K562 (cell line): ENCODE measurements at regions not wholly inside any gene's neighbourhood (a gene's known extent, or its start where the extent isn't known, plus 50 kb on each side); places are given as distances from the start of the nearest gene placed in this dataset.

Experiments used
- ATAC-seq: fragments of 200-7000 bp; cut with Tn5 transposase; 3 replicates; pipeline ENCODE4 v1.9.1; 2020; ENCODE audit warnings: moderate library complexity
- BruUV-seq: library from RNA; stranded (reverse); fragments of 400-500 nt; replicated peaks from 2 replicates; lab custom pipeline; 2021; lab: Mats Ljungman, UMichigan
- CTCF ChIA-PET: fragments of 300-600 bp; formaldehyde crosslinking; extraction: SDS; loops from one replicate; lab custom pipeline; 2021; ENCODE audit warnings: low intra/inter-chr PET ratio; lab: Yijun Ruan, JAX
- POLR2A ChIA-PET: fragments of 300-600, 350-650 bp; sonication (Branson Sonifier 250); formaldehyde crosslinking; extraction: SDS; loops from one replicate; lab custom pipeline; 2021; ENCODE audit warnings: antibody characterized with exemption, inconsistent platforms; lab: Yijun Ruan, JAX
- DNase-seq, 4 experiments: peaks; one replicate each; pipeline versions ENCODE4 v3.0.0 to v3.0.0-alpha.2; 2011 to 2018; ENCODE audit warnings: low spot score in 3 of 4, mixed read lengths in 3 of 4; ENCODE audit errors: extremely low read depth in 1 of 4
- FAIRE-seq: peaks from 2 replicates; lab custom pipeline; 2011; peaks lifted over from hg19 to GRCh38; lab: Jason Lieb, UNC
- H2AFZ ChIP-seq: 2 replicates; pipeline ENCODE4 v1.6.0; 2011; ENCODE audit warnings: low read depth, low read length, control low read depth, inconsistent platforms
- H3K27ac ChIP-seq: fragments of 200-600 bp; 3 replicates; pipeline ENCODE4 v1.8.0; 2011; ENCODE audit warnings: low read depth, mild to moderate bottlenecking, control low read depth, inconsistent platforms, low read length, moderate library complexity, mixed read lengths; ENCODE audit errors: extremely low read depth
- H3K27me3 ChIP-seq, 2 experiments: fragments of 300-600 bp in 1 of 2; 2 replicates in 1 of 2; 3 replicates in 1 of 2; pipeline versions ENCODE4 v1.6.0 to v1.8.0; 2011; ENCODE audit warnings: inconsistent platforms in 2 of 2, low read length in 2 of 2, mild to moderate bottlenecking in 1 of 2, mixed read lengths in 1 of 2, moderate library complexity in 1 of 2; ENCODE audit not compliant: control insufficient read depth in 2 of 2, insufficient read depth in 2 of 2
- H3K36me3 ChIP-seq: fragments of 300-600 bp; 3 replicates; pipeline ENCODE4 v1.8.0; 2011; ENCODE audit warnings: mild to moderate bottlenecking, low read length, inconsistent platforms; ENCODE audit not compliant: control insufficient read depth, insufficient read depth
- H3K4me1 ChIP-seq, 2 experiments: fragments of 200-600 bp in 1 of 2; replicated peaks in 1 of 2; 2 replicates in 1 of 2; 3 replicates in 1 of 2; pipeline versions ENCODE4 v1.5.1 to v1.8.0; 2011; ENCODE audit warnings: inconsistent platforms in 2 of 2, low read length in 2 of 2, mild to moderate bottlenecking in 1 of 2, mixed read lengths in 1 of 2, moderate library complexity in 1 of 2; ENCODE audit not compliant: control insufficient read depth in 2 of 2, insufficient read depth in 2 of 2
- H3K4me2 ChIP-seq: 2 replicates; pipeline ENCODE4 v1.6.1; 2011; ENCODE audit warnings: low read length, control low read depth, inconsistent platforms, mixed read lengths; ENCODE audit not compliant: insufficient read depth
- H3K4me3 ChIP-seq: fragments of 200-600 bp; sonication (generic), shearing (Covaris generic); 2 replicates; pipeline ENCODE4 v1.5.1; 2016; ENCODE audit warnings: control low read depth, inconsistent platforms
- H3K79me2 ChIP-seq: fragments of 200-600 bp; 3 replicates; pipeline ENCODE4 v1.8.0; 2011; ENCODE audit warnings: low read length, inconsistent platforms; ENCODE audit not compliant: control insufficient read depth, insufficient read depth
- H3K9ac ChIP-seq, 2 experiments: 2 replicates each; pipeline versions ENCODE4 v1.6.0 to v1.6.1; 2011; ENCODE audit warnings: low read depth in 2 of 2, low read length in 2 of 2, control low read depth in 1 of 2, inconsistent platforms in 1 of 2, mild to moderate bottlenecking in 1 of 2, mixed read lengths in 1 of 2; ENCODE audit not compliant: insufficient read depth in 1 of 2
- H3K9me1 ChIP-seq: one replicate; pipeline ENCODE4 v1.6.0; 2011; ENCODE audit warnings: inconsistent platforms, mild to moderate bottlenecking, low read length, moderate library complexity; ENCODE audit not compliant: control insufficient read depth, insufficient read depth
- H3K9me3 ChIP-seq: replicated peaks from 2 replicates; pipeline ENCODE4 v1.5.1; 2011; ENCODE audit warnings: low read depth, low read length, inconsistent platforms; ENCODE audit not compliant: control insufficient read depth, insufficient read depth
- H4K20me1 ChIP-seq: replicated peaks from 2 replicates; pipeline ENCODE4 v1.6.1; 2011; ENCODE audit warnings: low read length, inconsistent platforms, mixed read lengths; ENCODE audit not compliant: control insufficient read depth, insufficient read depth
- CXXC5 ChIP-seq: fragments of 250-450 bp; sonication (Bioruptor Pico); IDR thresholded peaks from 2 replicates; pipeline ENCODE4 v1.8.0; 2022; ENCODE audit warnings: inconsistent platforms, mild to moderate bottlenecking, moderate library complexity
- KLF13 ChIP-seq: fragments of 450-650 bp; IDR thresholded peaks from 2 replicates; pipeline ENCODE4 v1.6.1; 2016; ENCODE audit warnings: missing genetic modification characterization, low read depth, mild to moderate bottlenecking, missing compliant biosample characterization, moderate library complexity, borderline replicate concordance
- MAZ ChIP-seq, 2 experiments: fragments of 450-650 bp in 1 of 2; sonication (generic) in 1 of 2; formaldehyde crosslinking; IDR thresholded peaks in 1 of 2; conservative IDR thresholded peaks in 1 of 2; 2 replicates each; pipeline versions ENCODE4 v1.4.0 to v1.5.0; 2020; ENCODE audit warnings: mild to moderate bottlenecking in 1 of 2, missing genetic modification reagents in 1 of 2
- PHF8 ChIP-seq: fragments of 200-600 bp; sonication (generic); IDR thresholded peaks from 2 replicates; pipeline ENCODE4 v1.6.1; 2012; ENCODE audit warnings: mixed run types, mild to moderate bottlenecking, inconsistent platforms, low read length, moderate library complexity, borderline replicate concordance
- POLR2B ChIP-seq: fragments of 450-650 bp; IDR thresholded peaks from 2 replicates; pipeline ENCODE4 v1.6.1; 2018; ENCODE audit warnings: low read depth; ENCODE audit not compliant: partially characterized antibody
- SOX6 ChIP-seq: fragments of 450-650 bp; IDR thresholded peaks from 2 replicates; pipeline ENCODE4 v1.6.1; 2014; ENCODE audit warnings: mild to moderate bottlenecking
- ZBTB17 ChIP-seq: fragments of 450-650 bp; formaldehyde crosslinking; IDR thresholded peaks from 2 replicates; pipeline ENCODE4 v1.4.0; 2020; ENCODE audit warnings: mild to moderate bottlenecking
- WGBS: fragments of 100-300 bp; shearing (Covaris generic); methylation state at CpG from one replicate; pipeline ENCODE4 v1.1.6; 2016; ENCODE audit warnings: low coverage, mixed read lengths; ENCODE audit not compliant: insufficient coverage; ENCODE audit errors: missing lambda C conversion rate; 5-methylcytosine and 5-hydroxymethylcytosine counted together
- in situ Hi-C: fragments of 300-500 bp; cut with MboI; formaldehyde crosslinking; loops from 4 replicates; pipeline ENCODE4 v1.15.0; 2018; ENCODE audit warnings: inconsistent platforms, mixed read lengths
- intact Hi-C: fragments of 100-400 bp; cut with micrococcal nuclease; formaldehyde crosslinking; loops from 2 replicates; pipeline ENCODE4 v1.14.2; 2022
- TF ChIP-seq, protein P1 (sequence below): fragments of 250-450 bp; sonication (Bioruptor Pico); IDR thresholded peaks from 2 replicates; pipeline ENCODE4 v1.5.0; 2020; ENCODE audit warnings: mild to moderate bottlenecking, borderline replicate concordance
- TF ChIP-seq, protein P2 (sequence below): fragments of 450-650 bp; IDR thresholded peaks from 2 replicates; pipeline ENCODE4 v1.6.1; 2018; ENCODE audit warnings: mild to moderate bottlenecking, low read depth; ENCODE audit not compliant: partially characterized antibody
- TF ChIP-seq, protein P3 (sequence below): fragments of 450-650 bp; formaldehyde crosslinking; conservative IDR thresholded peaks from 2 replicates; pipeline ENCODE4 v1.4.0; 2022; ENCODE audit warnings: mild to moderate bottlenecking, missing genetic modification characterization

DNA sequence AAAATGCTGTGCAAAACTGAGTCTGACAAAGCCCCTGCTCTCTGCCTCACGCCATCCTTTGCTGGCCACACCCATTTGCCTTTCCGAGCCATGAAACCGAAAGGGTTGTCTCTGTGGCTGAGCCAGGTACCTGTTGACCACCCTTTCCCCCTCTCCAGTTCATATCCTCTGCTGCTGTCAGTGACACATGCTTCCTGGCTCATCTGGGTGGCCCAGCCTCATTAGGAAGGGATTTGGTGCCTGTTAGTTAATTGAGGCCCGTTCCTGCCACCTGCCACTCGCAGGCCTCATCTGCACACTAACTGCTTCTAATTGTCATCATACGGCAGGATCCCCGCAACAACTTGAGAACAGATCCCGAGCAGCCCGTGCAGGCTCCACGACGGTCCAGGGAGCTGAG is 79.2 kb downstream of the OLIG1 start:
- TF ChIP-seq POLR2B (no peak), MAZ (CRISPR knock-in tag; conservative IDR thresholded peaks at IDR 0.05 in 1 of 2, IDR thresholded peaks at IDR 0.05 in 1 of 2) (no peak), ZBTB17 (CRISPR knock-in tag) (no peak), CXXC5 (CRISPR knock-in tag) (no peak), PHF8 (no peak), SOX6 (no peak), KLF13 (tag) (no peak)
- TF ChIP-seq, protein P1, sequence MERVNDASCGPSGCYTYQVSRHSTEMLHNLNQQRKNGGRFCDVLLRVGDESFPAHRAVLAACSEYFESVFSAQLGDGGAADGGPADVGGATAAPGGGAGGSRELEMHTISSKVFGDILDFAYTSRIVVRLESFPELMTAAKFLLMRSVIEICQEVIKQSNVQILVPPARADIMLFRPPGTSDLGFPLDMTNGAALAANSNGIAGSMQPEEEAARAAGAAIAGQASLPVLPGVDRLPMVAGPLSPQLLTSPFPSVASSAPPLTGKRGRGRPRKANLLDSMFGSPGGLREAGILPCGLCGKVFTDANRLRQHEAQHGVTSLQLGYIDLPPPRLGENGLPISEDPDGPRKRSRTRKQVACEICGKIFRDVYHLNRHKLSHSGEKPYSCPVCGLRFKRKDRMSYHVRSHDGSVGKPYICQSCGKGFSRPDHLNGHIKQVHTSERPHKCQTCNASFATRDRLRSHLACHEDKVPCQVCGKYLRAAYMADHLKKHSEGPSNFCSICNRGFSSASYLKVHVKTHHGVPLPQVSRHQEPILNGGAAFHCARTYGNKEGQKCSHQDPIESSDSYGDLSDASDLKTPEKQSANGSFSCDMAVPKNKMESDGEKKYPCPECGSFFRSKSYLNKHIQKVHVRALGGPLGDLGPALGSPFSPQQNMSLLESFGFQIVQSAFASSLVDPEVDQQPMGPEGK (CRISPR knock-in tag) = no peak
- TF ChIP-seq, protein P2, sequence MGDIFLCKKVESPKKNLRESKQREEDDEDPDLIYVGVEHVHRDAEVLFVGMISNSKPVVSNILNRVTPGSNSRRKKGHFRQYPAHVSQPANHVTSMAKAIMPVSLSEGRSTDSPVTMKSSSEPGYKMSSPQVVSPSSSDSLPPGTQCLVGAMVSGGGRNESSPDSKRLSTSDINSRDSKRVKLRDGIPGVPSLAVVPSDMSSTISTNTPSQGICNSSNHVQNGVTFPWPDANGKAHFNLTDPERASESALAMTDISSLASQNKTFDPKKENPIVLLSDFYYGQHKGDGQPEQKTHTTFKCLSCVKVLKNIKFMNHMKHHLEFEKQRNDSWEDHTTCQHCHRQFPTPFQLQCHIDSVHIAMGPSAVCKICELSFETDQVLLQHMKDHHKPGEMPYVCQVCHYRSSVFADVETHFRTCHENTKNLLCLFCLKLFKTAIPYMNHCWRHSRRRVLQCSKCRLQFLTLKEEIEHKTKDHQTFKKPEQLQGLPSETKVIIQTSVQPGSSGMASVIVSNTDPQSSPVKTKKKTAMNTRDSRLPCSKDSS = no peak
- TF ChIP-seq, protein P3, sequence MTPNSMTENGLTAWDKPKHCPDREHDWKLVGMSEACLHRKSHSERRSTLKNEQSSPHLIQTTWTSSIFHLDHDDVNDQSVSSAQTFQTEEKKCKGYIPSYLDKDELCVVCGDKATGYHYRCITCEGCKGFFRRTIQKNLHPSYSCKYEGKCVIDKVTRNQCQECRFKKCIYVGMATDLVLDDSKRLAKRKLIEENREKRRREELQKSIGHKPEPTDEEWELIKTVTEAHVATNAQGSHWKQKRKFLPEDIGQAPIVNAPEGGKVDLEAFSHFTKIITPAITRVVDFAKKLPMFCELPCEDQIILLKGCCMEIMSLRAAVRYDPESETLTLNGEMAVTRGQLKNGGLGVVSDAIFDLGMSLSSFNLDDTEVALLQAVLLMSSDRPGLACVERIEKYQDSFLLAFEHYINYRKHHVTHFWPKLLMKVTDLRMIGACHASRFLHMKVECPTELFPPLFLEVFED = no peak
- Histone ChIP-seq H3K9me3 (no peaks in the 10 kb centered on the region), H3K4me3 (no peak overlapping the region), H3K9me1 (no peaks in the 10 kb centered on the region), H4K20me1 (0 out of 2 replicates have a peak, but pooled peaks cover 3% of the 10 kb centered on the region), H3K79me2 (no peaks in the 10 kb centered on the region), H3K27ac (no peak overlapping the region), H3K4me1 (peaks cover 0 to 4% of the 10 kb centered on the region in 2 experiments; a peak in 1 of 5 replicates), H3K4me2 (no peak overlapping the region), H3K36me3 (no peaks in the 10 kb centered on the region), H2AFZ (no peak overlapping the region), H3K27me3 (peaks cover 45 to 74% of the 10 kb centered on the region in 2 experiments), H3K9ac (no peak overlapping the region)
- intact Hi-C loops (no loop called here), in situ Hi-C loops (no loop called here)
- WGBS = 0% methylated on average over 11 of the region's 11 CpGs
- FAIRE-seq (no peak), ATAC-seq (no peak), DNase-seq (no peak)
- ChIA-PET CTCF (no interaction called here), POLR2A (no interaction called here)
- BruUV-seq = no TSS peak
